ENCODE measurements at regions not wholly inside any gene's neighbourhood (a gene's known extent, or its start where the extent isn't known, plus 50 kb on each side); places are given as distances from the start of the nearest gene placed in this dataset.

DNA sequence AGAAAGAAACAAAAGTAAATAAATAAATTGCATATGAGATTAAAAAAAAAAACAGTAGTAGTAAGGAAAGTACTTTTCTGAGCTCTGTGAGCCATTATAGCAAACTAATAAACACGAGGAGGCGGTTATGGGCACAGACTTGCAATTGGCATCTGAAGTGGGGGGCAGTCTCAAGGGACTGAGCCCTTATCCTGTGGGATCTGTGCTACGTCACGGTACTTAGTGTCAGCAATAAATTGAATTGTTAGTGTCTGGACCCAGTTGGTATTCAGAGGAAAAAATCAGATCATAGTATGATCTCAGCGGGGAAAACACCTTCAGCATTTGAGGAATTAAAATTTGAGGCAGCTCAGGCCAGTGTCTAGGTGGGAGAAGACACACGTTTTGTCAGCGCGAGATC lies 76.6 kb upstream of the TEX51 start:
- Histone ChIP-seq H3K4me3 (no peak overlapping the region), H3K9me3 (peaks cover 0 to 6% (median 0%) of the 10 kb centered on the region in 8 donors), H3K27me3 (replicated peaks in 1 of 7) (peaks cover 0 to 5% (median 0%) of the 10 kb centered on the region in 7 donors), H3K4me1 (no peaks in the 10 kb centered on the region), H3K36me3 (no peaks in the 10 kb centered on the region), H3K27ac (no peak overlapping the region)
- no peak for DNase-seq
- TF ChIP-seq, protein P1, sequence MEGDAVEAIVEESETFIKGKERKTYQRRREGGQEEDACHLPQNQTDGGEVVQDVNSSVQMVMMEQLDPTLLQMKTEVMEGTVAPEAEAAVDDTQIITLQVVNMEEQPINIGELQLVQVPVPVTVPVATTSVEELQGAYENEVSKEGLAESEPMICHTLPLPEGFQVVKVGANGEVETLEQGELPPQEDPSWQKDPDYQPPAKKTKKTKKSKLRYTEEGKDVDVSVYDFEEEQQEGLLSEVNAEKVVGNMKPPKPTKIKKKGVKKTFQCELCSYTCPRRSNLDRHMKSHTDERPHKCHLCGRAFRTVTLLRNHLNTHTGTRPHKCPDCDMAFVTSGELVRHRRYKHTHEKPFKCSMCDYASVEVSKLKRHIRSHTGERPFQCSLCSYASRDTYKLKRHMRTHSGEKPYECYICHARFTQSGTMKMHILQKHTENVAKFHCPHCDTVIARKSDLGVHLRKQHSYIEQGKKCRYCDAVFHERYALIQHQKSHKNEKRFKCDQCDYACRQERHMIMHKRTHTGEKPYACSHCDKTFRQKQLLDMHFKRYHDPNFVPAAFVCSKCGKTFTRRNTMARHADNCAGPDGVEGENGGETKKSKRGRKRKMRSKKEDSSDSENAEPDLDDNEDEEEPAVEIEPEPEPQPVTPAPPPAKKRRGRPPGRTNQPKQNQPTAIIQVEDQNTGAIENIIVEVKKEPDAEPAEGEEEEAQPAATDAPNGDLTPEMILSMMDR (IDR thresholded peaks at IDR 0.05 in 8 of 11, conservative IDR thresholded peaks at IDR 0.05 in 3 of 11) = no peak
- no peak for TF ChIP-seq POLR2A (IDR thresholded peaks at IDR 0.05)
- TF ChIP-seq POLR2AphosphoS5 (IDR thresholded peaks at IDR 0.05) = no peak
- intact Hi-C loops (cut with DNase I; ENCODE audit: low total_unique reads) = no loop called here
- 71 to 93% (median 82%) methylated on average over 8 of the region's 8 CpGs for WGBS, 5 donors

- no peak overlapping the region for H3K27ac ChIP-seq
- H3K27me3 ChIP-seq (replicated peaks in 1 of 7) = peaks cover 0 to 5% (median 0%) of the 10 kb centered on the region in 7 donors
Measured at GRCh38 chr2:126822921-126823320, 75.8 kb upstream of the TEX51 start.

GRCh38 chr2:126823951-126824350 lies 74.7 kb upstream of the TEX51 start:
- H3K9me3 ChIP-seq = no peaks in the 10 kb centered on the region
- TF ChIP-seq POLR2AphosphoS5 (IDR thresholded peaks at IDR 0.05) = no peak
- TF ChIP-seq, protein P1 (IDR thresholded peaks at IDR 0.05 in 8 of 11, conservative IDR thresholded peaks at IDR 0.05 in 3 of 11) = no peak
- TF ChIP-seq POLR2A (IDR thresholded peaks at IDR 0.05) = no peak
- no peaks in the 10 kb centered on the region for H3K4me1 ChIP-seq
- H3K27ac ChIP-seq = no peak overlapping the region
- intact Hi-C loops (cut with DNase I; ENCODE audit: low total_unique reads) = no loop called here
- WGBS, 5 donors = 69 to 90% (median 82%) methylated on average over 2 to 3 of the region's 3 CpGs
- no peaks in the 10 kb centered on the region for H3K36me3 ChIP-seq
- H3K4me3 ChIP-seq = no peak overlapping the region
- H3K27me3 ChIP-seq (replicated peaks in 1 of 7) = peaks cover 0 to 5% (median 0%) of the 10 kb centered on the region in 7 donors
- no peak for DNase-seq

More at GRCh38 chr2:126822921-126823320, 75.8 kb upstream of the TEX51 start:
- no peaks in the 10 kb centered on the region for H3K36me3 ChIP-seq
- intact Hi-C loops (cut with DNase I; ENCODE audit: low total_unique reads) = no loop called here
- WGBS, 5 donors = 61 to 81% (median 71%) methylated on average over 5 of the region's 5 CpGs
- TF ChIP-seq POLR2AphosphoS5 (IDR thresholded peaks at IDR 0.05) = no peak
- TF ChIP-seq POLR2A (IDR thresholded peaks at IDR 0.05) = no peak
- TF ChIP-seq, protein P1 (IDR thresholded peaks at IDR 0.05 in 8 of 11, conservative IDR thresholded peaks at IDR 0.05 in 3 of 11) = no peak
- DNase-seq = no peak
- H3K9me3 ChIP-seq = no peaks in the 10 kb centered on the region
- no peaks in the 10 kb centered on the region for H3K4me1 ChIP-seq
- H3K4me3 ChIP-seq = no peak overlapping the region

DNA sequence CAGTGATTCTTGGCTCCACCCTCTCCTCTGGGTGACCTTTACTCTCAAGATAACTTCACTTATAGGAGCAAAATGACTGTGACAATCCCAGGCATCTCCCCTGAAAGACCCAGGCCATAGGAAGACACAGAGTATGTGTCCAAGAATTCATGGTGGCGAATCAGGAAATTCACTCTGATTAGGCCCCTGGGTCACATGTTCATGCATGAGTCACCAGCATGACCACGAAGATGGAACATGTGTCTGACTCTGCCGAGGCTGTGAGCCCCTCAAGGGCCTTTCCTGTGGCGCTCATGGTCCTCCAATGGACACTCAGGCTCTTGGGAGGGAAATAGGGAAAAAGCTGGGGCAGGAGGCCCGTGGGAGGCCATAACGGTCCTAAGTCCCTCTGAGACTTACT lies 74.0 kb upstream of the TEX51 start:
- Histone ChIP-seq H3K27ac (no peak overlapping the region), H3K4me1 (no peaks in the 10 kb centered on the region), H3K27me3 (replicated peaks in 1 of 7) (peaks cover 0 to 5% (median 0%) of the 10 kb centered on the region in 7 donors), H3K4me3 (no peak overlapping the region), H3K9me3 (no peaks in the 10 kb centered on the region), H3K36me3 (no peaks in the 10 kb centered on the region)
- TF ChIP-seq POLR2A (IDR thresholded peaks at IDR 0.05) (no peak), POLR2AphosphoS5 (IDR thresholded peaks at IDR 0.05) (no peak)
- TF ChIP-seq, protein P1 (IDR thresholded peaks at IDR 0.05 in 8 of 11, conservative IDR thresholded peaks at IDR 0.05 in 3 of 11) = no peak
- WGBS, 5 donors = 59 to 79% (median 70%) methylated on average over 5 to 6 of the region's 6 CpGs
- intact Hi-C loops (cut with DNase I; ENCODE audit: low total_unique reads) = no loop called here
- no peak for DNase-seq
